ENCODE measurements at regions not wholly inside any gene's neighbourhood (a gene's known extent, or its start where the extent isn't known, plus 50 kb on each side); places are given as distances from the start of the nearest gene placed in this dataset.
A peak's percentile ranks its signal among the peaks of the same experiment; 100 is the strongest.

GRCh38 chr12:123075646-123076171 lies 75.2 kb downstream of the PITPNM2 start (continued):
- TF ChIP-seq PAXIP1 (CRISPR knock-in tag; conservative IDR thresholded peaks at IDR 0.05) (no peak), CC2D1A (CRISPR knock-in tag; IDR thresholded peaks at IDR 0.05) (no peak), ZFP36 (IDR thresholded peaks at IDR 0.05; ENCODE audit: borderline replicate concordance, low read depth, low read length, partially characterized antibody) (no peak), PATZ1 (CRISPR knock-in tag; IDR thresholded peaks at IDR 0.05) (0 out of 2 replicates have a peak, but pooled peaks have one; percentile 24), ZFP90 (CRISPR knock-in tag; IDR thresholded peaks at IDR 0.05; ENCODE audit: borderline replicate concordance) (no peak), ZNF292 (CRISPR knock-in tag; IDR thresholded peaks at IDR 0.05; ENCODE audit: borderline replicate concordance, low read depth) (peak; percentile 36; the same call in 1 of the 2 replicates), ZNF770 (CRISPR knock-in tag; IDR thresholded peaks at IDR 0.05) (0 out of 2 replicates have a peak, but pooled peaks have one; percentile 34), ZNF720 (CRISPR knock-in tag; IDR thresholded peaks at IDR 0.05) (no peak), HCFC1 (IDR thresholded peaks at IDR 0.05; ENCODE audit: low read depth, low read length) (no peak), STAG1 (CRISPR knock-in tag; IDR thresholded peaks at IDR 0.05) (peak; percentile 58), GLI4 (CRISPR knock-in tag; IDR thresholded peaks at IDR 0.05; ENCODE audit: borderline replicate concordance) (no peak), ZNF878 (CRISPR knock-in tag; IDR thresholded peaks at IDR 0.05) (no peak), MEF2D (CRISPR knock-in tag; IDR thresholded peaks at IDR 0.05) (0 out of 2 replicates have a peak, but pooled peaks have one; percentile 26), RBAK (CRISPR knock-in tag; IDR thresholded peaks at IDR 0.05) (no peak), TBP (CRISPR knock-in tag; IDR thresholded peaks at IDR 0.05) (no peak), ZFP36L2 (CRISPR knock-in tag; IDR thresholded peaks at IDR 0.05) (no peak), PITX1 (CRISPR knock-in tag; IDR thresholded peaks at IDR 0.05) (peak; percentile 50), HOMEZ (CRISPR knock-in tag; IDR thresholded peaks at IDR 0.05; ENCODE audit: low read depth) (0 out of 2 replicates have a peak, but pooled peaks have one; percentile 44), ZNF333 (CRISPR knock-in tag; IDR thresholded peaks at IDR 0.05; ENCODE audit: borderline replicate concordance) (no peak), KDM2A (CRISPR knock-in tag; IDR thresholded peaks at IDR 0.05; ENCODE audit: borderline replicate concordance, low read depth) (0 out of 2 replicates have a peak, but pooled peaks have one; percentile 17), SOX5 (CRISPR knock-in tag; IDR thresholded peaks at IDR 0.05; ENCODE audit: borderline replicate concordance) (no peak)

All from HepG2 (cell line).